IPS-20b (cell line): ENCODE measurements at regions not wholly inside any gene's neighbourhood (a gene's known extent, or its start where the extent isn't known, plus 50 kb on each side); places are given as distances from the start of the nearest gene placed in this dataset.
A peak's percentile ranks its signal among the peaks of the same experiment; 100 is the strongest.
"Not testable (repeated sequence)": the region's sequence is repeated elsewhere in the genome, so short reads cannot be mapped to it uniquely, and the experiment has no call there.

Source experiments
- H3K27ac ChIP-seq: one replicate; pipeline ENCODE4 v1.5.1; 2013; ENCODE audit warnings: low read length
- H3K27me3 ChIP-seq: 2 replicates; pipeline ENCODE4 v1.6.1; 2013; ENCODE audit warnings: mild to moderate bottlenecking, low read length, inconsistent platforms; ENCODE audit not compliant: insufficient read depth
- H3K36me3 ChIP-seq: 2 replicates; pipeline ENCODE4 v1.6.1; 2013; ENCODE audit warnings: low read depth, mild to moderate bottlenecking, inconsistent platforms, low read length, moderate library complexity; ENCODE audit not compliant: insufficient read depth
- H3K4me1 ChIP-seq: 2 replicates; pipeline ENCODE4 v1.6.1; 2013; ENCODE audit warnings: mild to moderate bottlenecking, control low read depth, inconsistent platforms, low read length, moderate library complexity; ENCODE audit not compliant: insufficient read depth
- H3K4me3 ChIP-seq: 2 replicates; pipeline ENCODE4 v1.5.1; 2013; ENCODE audit warnings: mild to moderate bottlenecking, low read length, inconsistent platforms
- H3K9ac ChIP-seq: 2 replicates; pipeline ENCODE4 v1.6.1; 2013; ENCODE audit warnings: low read depth, mild to moderate bottlenecking, inconsistent platforms, low read length, moderate library complexity
- H3K9me3 ChIP-seq: 2 replicates; pipeline ENCODE4 v1.6.1; 2013; ENCODE audit warnings: mild to moderate bottlenecking, low read depth, low read length, inconsistent platforms; ENCODE audit not compliant: insufficient read depth

DNA sequence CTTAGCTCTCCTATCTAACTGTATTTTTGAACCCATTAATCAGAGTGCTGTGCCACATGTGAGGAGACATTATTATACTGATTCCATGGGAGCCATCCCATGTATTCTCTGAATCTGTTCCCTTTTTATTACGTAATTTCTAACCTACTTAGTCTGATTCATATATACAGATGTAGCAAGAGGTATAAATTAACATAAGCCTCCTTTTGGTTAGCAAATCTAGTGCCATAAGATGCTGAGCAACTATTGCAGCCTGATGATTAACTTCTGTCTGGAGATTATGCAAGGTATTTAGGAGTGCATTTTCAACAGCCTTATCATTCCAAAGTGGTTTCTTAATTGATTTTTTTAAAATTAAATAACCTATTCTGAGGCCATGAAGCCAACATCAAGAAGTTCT is 80.2 kb upstream of the EPCAM start:
- H3K27me3 ChIP-seq: no peaks in the 10 kb centered on the region
- H3K4me3 ChIP-seq: no peak overlapping the region
- H3K36me3 ChIP-seq: no peaks in the 10 kb centered on the region
- H3K9ac ChIP-seq: no peak overlapping the region
- peaks cover 11% of the 10 kb centered on the region; the same call in 1 of the 2 replicates for H3K4me1 ChIP-seq
- no peaks in the 10 kb centered on the region for H3K9me3 ChIP-seq
- no peak overlapping the region for H3K27ac ChIP-seq

DNA sequence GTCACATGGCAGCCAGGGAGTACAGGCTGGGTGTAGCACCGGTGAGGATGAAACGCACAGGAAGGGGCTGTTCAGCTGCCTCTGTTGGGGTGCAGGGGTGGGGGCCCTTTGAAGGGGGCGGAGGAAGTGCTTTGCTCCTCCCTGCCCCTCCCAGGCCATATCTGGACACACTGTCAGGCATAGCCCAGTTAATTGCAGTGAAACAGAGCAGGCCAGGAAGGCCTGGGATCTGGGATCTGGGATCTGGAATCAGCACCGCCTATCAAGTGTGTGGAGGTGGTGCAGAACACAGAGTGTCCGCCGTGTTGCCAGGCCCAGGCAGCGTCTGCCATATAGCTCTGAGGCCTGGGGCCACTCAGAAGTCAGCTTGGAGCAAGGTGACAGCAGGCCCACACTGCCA is 85.5 kb upstream of the EPCAM start:
- Histone ChIP-seq H3K36me3 (no peaks in the 10 kb centered on the region), H3K4me3 (no peak overlapping the region), H3K27ac (no peak overlapping the region), H3K9ac (no peak overlapping the region), H3K9me3 (no peaks in the 10 kb centered on the region), H3K27me3 (no peaks in the 10 kb centered on the region), H3K4me1 (peaks cover 11% of the 10 kb centered on the region; the same call in 1 of the 2 replicates)

DNA sequence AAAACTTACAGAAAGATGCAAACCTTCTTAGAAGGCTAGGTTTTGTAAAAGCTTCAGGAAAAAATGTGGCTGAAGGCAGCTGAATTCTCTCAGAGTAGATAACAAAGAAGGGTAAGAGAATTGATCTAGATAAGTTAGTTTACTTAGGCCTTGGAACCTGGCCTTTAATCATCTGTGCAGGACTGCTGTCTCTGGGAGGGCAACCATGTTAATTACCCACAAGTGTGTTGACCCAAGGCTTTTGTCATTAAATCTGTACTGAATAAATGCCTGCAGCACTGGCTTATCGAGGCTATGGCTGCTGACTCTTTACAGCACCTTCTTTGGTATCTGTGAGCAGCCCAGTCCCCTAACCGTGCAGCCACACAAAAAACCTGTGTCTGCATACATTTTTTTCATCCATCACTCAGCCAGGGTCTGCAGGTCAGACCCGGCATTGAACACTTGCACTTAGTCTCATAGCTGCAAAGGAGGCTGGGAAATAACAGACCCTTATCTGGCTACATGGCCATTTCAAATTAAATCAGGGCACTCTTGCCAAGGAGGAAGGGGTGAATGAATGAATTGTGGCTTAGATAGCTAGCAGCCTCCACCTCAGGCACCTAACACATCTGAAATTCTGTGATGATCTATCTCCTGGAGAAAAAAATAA is 86.4 kb upstream of the EPCAM start:
- H3K9me3 ChIP-seq: no peaks in the 10 kb centered on the region; the same call in 1 of the 2 replicates
- H3K27me3 ChIP-seq: no peaks in the 10 kb centered on the region
- H3K4me3 ChIP-seq: no peak overlapping the region
- H3K36me3 ChIP-seq: no peaks in the 10 kb centered on the region
- H3K27ac ChIP-seq: no peak overlapping the region
- H3K4me1 ChIP-seq: peaks cover 8% of the 10 kb centered on the region; the same call in 1 of the 2 replicates
- no peak overlapping the region for H3K9ac ChIP-seq

DNA sequence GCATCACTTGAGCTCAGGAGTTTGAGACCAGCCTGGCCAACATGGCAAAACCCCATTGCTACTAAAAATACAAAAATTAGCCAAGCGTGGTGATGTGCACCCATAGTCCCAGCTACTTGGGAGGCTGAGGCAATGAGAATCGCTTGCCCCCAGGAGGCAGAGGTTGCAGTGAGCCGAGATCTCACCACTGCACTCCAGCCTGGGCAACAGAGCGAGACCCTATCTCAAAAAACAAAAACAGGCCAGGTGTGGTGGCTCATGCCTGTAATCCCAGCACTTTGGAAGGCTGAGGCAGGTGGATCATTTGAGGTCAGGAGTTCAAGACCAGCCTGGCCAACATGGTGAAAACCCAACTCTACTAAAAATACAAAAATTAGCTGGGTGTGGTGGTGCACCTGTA is 89.6 kb upstream of the EPCAM start:
- not testable (repeated sequence) for H3K27me3 ChIP-seq

DNA sequence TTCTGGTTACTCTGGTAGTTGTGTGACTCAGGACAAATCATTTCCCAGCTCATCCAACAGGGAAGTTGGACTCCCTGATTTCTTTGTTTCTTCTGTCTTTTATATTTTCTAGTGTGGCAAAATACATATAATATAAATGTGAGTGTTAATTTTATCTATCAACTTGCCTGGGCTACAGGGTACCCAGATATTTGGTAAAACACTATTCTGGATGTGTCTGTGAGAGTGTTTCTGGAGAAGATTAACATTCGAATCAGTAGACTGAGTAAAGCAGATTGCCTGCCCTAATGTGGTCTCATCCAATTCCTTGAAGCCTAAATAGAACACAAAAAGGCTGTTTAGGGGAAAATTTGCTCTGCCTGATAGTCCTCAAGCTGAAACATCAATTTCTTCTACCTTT is 91.1 kb upstream of the EPCAM start:
- Histone ChIP-seq H3K9ac (no peak overlapping the region), H3K27ac (no peak overlapping the region), H3K36me3 (no peaks in the 10 kb centered on the region)

More for the DNA sequence above, 89.6 kb upstream of the EPCAM start:
- H3K27ac ChIP-seq, H3K4me3 ChIP-seq, H3K9me3 ChIP-seq, H3K36me3 ChIP-seq, H3K9ac ChIP-seq, H3K4me1 ChIP-seq: not testable (repeated sequence)

DNA sequence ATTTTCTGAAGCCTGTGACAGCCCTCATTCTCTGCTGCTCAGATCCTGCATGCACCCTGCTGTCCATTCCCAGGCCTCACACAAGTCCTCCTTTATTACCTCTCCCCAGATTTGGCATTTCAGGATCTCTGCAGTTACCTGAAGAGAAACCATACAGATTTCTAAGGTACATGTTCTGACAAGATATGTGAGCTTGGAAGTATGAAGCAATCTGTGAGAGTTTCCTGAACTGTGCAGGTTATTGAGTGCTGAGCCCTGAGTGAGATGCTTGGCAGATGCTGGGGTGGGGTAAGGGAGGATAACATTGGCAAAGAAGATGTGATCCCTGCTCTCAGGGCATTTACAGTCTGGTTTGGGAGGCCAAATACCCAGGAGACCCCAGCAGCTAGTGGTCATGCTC is 91.9 kb upstream of the EPCAM start:
- Histone ChIP-seq H3K27me3 (no peaks in the 10 kb centered on the region), H3K9me3 (no peaks in the 10 kb centered on the region; the same call in 1 of the 2 replicates), H3K4me1 (peaks cover 3% of the 10 kb centered on the region; the same call in 1 of the 2 replicates), H3K36me3 (no peaks in the 10 kb centered on the region), H3K4me3 (no peak overlapping the region), H3K27ac (no peak overlapping the region), H3K9ac (no peak overlapping the region)

More for the DNA sequence above, 91.1 kb upstream of the EPCAM start:
- H3K27me3 ChIP-seq: no peaks in the 10 kb centered on the region
- no peaks in the 10 kb centered on the region; the same call in 1 of the 2 replicates for H3K9me3 ChIP-seq
- H3K4me1 ChIP-seq: peaks cover 3% of the 10 kb centered on the region; the same call in 1 of the 2 replicates
- H3K4me3 ChIP-seq: no peak overlapping the region

DNA sequence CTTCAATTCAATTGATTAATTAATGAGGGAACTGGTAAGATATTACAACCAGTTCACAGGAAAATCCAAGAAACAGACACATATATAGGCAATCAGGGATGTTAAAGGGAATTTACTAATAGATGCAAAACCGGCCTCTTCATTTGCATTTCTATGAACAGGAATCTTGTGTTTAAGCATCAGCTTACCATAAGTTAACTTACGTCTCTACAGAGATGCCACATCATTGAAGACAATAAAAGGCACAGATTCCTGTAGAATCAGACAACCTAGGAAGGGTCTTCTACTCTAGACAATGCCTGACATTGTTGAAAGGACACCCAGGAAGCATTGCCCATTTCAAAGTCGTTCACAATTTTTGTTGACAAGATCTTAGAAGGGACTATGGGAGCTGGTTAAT is 93.0 kb upstream of the EPCAM start:
- no peaks in the 10 kb centered on the region for H3K27me3 ChIP-seq
- H3K9me3 ChIP-seq: no peaks in the 10 kb centered on the region; the same call in 1 of the 2 replicates
- no peak overlapping the region for H3K9ac ChIP-seq
- H3K36me3 ChIP-seq: no peaks in the 10 kb centered on the region
- H3K4me1 ChIP-seq: peaks cover 3% of the 10 kb centered on the region; the same call in 1 of the 2 replicates
- no peak overlapping the region for H3K4me3 ChIP-seq
- H3K27ac ChIP-seq: no peak overlapping the region

DNA sequence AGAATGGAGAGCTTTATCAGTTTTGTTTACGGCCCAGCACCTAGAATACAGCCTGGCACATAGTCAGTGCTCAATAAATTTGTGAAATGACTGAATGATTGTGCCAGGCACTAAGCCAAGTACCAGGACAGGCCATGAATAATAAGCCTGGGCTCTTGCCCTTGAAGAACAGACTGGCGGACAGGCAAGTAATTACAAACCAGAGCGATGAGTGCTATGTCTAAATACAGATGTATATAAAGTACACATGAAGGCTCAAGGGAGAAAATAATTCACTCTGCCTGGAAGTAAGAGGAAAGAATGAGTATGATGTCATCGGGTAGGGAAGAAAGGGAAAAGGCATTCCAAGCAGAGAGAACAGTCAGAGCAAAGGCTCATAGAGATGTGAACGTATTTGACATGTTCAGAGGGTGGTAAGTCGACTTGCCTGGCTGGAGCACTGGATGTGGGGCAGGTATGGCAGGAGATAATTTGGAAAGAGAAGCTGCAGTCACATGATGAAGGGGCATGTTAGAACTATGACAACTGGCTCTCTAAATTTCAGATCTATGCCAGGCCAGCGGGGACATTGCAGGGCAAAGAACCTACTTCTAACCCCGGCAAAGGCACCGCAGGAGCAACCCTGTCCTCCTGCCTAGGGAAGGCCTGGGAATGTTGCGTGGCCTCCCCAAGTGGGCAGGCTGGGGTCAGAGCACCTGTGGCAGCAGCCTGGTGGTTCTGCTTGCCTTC is 94.9 kb upstream of the EPCAM start:
- H3K4me1 ChIP-seq: peaks cover 3% of the 10 kb centered on the region; the same call in 1 of the 2 replicates
- no peak overlapping the region for H3K9ac ChIP-seq
- no peaks in the 10 kb centered on the region for H3K27me3 ChIP-seq
- H3K36me3 ChIP-seq: no peaks in the 10 kb centered on the region
- H3K9me3 ChIP-seq: no peaks in the 10 kb centered on the region; the same call in 1 of the 2 replicates
- no peak overlapping the region for H3K27ac ChIP-seq
- no peak overlapping the region for H3K4me3 ChIP-seq

DNA sequence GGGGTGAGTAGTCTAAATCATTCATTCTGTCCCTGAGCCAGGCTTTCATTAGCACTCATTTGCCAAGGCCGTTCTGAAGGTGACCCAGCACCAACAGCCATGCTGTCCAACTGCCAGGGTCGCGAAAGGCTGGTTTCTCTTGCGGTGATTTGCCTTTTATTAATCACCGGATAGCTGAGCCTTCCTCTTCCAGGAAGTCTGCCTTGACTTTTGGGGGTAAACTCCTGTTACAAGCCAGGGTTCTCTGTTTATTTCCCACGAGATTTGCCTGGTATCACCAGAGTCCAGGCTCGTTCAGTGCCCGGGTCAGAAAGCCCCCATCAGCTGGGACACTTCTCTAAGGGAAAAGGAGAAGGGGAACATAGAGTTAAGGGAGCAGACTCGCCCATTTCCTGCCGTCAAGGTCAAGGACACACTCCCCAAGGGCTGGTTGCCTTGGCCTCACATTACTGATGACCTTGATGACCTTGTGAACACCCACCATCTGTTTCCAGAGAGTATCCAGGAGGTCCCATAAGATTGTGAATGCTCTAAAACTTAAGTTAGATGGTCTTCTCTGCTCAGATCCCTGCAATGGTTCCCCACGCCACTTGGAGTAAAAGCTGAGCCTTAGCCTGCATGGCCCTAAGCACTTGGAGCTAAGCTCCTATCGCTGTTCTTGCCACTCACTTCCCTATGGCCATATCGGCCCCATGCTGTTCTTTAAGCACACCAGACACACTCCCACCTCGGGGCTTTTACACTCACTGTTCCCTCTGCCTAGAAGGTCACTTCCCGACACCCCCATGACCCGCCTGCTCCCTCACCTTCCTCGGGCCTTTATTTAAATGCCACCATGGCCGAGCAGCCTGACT is 96.0 kb upstream of the EPCAM start:
- H3K9me3 ChIP-seq: no peaks in the 10 kb centered on the region; the same call in 1 of the 2 replicates
- no peaks in the 10 kb centered on the region for H3K36me3 ChIP-seq
- no peak overlapping the region for H3K4me3 ChIP-seq
- H3K9ac ChIP-seq: no peak overlapping the region
- no peaks in the 10 kb centered on the region for H3K27me3 ChIP-seq
- H3K4me1 ChIP-seq: peaks cover 3% of the 10 kb centered on the region; the same call in 1 of the 2 replicates
- H3K27ac ChIP-seq: no peak overlapping the region

DNA sequence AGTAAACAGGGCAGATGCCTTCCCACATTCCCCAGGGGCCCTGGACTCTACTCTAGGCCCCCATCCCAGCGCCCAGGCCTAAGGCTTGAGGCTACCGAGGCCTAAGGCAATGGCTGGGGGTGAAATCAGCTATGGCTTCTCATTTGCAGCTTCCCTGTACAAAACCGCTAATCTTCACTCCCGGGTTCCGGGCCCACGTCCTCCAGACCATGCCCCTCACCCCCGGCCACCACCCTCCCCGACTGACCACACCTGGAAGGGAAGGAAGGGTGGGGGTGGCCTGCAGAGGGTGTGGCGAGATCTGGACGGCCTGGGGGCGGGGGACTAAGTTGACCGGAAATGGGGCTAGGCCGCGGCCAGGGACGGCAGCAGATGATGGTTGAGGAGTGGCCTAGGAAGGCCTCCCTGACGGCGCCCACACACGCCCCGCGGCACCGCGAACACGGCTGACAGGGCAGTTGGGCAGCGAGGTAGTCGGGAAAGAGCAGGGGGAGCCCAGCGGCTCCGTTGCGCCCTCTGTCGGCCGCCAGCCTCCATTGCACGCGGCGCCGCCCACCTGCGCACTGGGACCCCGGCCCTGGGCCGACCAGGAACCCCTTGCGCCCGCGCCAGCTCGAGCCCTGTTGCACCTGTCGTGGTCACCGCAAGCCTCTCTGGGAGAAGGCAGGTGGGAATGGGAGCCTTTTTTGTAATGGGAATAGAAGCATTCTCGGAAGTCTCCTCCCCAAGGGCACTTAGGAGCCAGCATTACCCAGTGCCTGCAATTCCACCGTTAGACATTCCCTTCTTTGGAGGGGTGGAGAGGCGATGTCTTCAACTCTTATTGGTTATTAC is 95.9 kb upstream of the CALM2 start:
- peak overlapping the region; percentile 59; the same call in 1 of the 2 replicates for H3K4me3 ChIP-seq
- no peaks in the 10 kb centered on the region for H3K9me3 ChIP-seq
- H3K9ac ChIP-seq: no peak overlapping the region; the same call in 1 of the 2 replicates
- H3K27me3 ChIP-seq: no peaks in the 10 kb centered on the region
- no peak overlapping the region for H3K27ac ChIP-seq
- no peaks in the 10 kb centered on the region for H3K36me3 ChIP-seq
- H3K4me1 ChIP-seq: peaks cover 3% of the 10 kb centered on the region; the same call in 1 of the 2 replicates
